Esophagus muscularis mucosa (tissue), 4 donors: ENCODE measurements at regions not wholly inside any gene's neighbourhood (a gene's known extent, or its start where the extent isn't known, plus 50 kb on each side); places are given as distances from the start of the nearest gene placed in this dataset.

Source experiments
- EP300 ChIP-seq: sonication (generic); formaldehyde crosslinking; IDR thresholded peaks from one replicate; pipeline ENCODE4 v1.6.1; 2017; ENCODE audit warnings: antibody characterized with exemption
- POLR2A ChIP-seq: fragments of 450-650 bp; IDR thresholded peaks from one replicate; pipeline ENCODE4 v1.6.1; 2017; ENCODE audit warnings: antibody characterized with exemption, moderate library complexity, mild to moderate bottlenecking, low read depth
- POLR2AphosphoS5 ChIP-seq, 2 donors: sonication (generic); formaldehyde crosslinking; IDR thresholded peaks; one replicate each; pipeline ENCODE4 v1.6.1; 2017; ENCODE audit warnings: antibody characterized with exemption in 2 of 2
- TF ChIP-seq, protein P1 (sequence below), 3 experiments: fragments of 200-600 bp in 2 of 3; fragments of 450-650 bp in 1 of 3; sonication (generic) in 2 of 3; IDR thresholded peaks; one replicate each; pipeline ENCODE4 v1.5.1; 2017 to 2019; ENCODE audit warnings: antibody characterized with exemption in 3 of 3, mild to moderate bottlenecking in 2 of 3, moderate library complexity in 1 of 3

DNA sequence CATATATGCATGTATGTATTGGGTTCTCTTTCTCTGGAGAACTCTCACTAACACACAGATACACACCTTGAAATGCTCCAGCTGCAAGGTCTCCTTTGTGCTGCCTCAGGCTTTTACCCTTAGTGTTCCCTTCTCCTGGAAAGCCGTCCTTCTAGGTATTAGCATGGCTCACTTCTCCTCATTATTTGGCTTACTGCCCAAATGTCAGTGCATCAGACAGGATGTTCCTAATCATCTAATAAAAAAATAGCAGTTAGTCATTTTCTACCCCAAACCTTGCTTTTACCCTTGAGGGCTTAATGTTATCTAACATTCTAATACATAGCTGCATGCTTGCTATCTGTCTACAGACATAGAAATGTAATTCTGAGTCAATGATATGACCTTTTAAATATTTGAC is 109.0 kb upstream of the SLC16A7 start:
- TF ChIP-seq EP300 (no peak), POLR2AphosphoS5 (IDR thresholded peaks at IDR 0.05) (no peak), POLR2A (no peak)
- TF ChIP-seq, protein P1, sequence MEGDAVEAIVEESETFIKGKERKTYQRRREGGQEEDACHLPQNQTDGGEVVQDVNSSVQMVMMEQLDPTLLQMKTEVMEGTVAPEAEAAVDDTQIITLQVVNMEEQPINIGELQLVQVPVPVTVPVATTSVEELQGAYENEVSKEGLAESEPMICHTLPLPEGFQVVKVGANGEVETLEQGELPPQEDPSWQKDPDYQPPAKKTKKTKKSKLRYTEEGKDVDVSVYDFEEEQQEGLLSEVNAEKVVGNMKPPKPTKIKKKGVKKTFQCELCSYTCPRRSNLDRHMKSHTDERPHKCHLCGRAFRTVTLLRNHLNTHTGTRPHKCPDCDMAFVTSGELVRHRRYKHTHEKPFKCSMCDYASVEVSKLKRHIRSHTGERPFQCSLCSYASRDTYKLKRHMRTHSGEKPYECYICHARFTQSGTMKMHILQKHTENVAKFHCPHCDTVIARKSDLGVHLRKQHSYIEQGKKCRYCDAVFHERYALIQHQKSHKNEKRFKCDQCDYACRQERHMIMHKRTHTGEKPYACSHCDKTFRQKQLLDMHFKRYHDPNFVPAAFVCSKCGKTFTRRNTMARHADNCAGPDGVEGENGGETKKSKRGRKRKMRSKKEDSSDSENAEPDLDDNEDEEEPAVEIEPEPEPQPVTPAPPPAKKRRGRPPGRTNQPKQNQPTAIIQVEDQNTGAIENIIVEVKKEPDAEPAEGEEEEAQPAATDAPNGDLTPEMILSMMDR (IDR thresholded peaks at IDR 0.05) = no peak
